Smooth muscle cell of the brain vasculature (primary cell): ENCODE measurements at regions not wholly inside any gene's neighbourhood (a gene's known extent, or its start where the extent isn't known, plus 50 kb on each side); places are given as distances from the start of the nearest gene placed in this dataset.

ENCODE experiments used
- DNase-seq: peaks from one replicate; pipeline ENCODE4 v3.0.0-alpha.2; 2012; ENCODE audit warnings: low read depth, low spot score

DNA sequence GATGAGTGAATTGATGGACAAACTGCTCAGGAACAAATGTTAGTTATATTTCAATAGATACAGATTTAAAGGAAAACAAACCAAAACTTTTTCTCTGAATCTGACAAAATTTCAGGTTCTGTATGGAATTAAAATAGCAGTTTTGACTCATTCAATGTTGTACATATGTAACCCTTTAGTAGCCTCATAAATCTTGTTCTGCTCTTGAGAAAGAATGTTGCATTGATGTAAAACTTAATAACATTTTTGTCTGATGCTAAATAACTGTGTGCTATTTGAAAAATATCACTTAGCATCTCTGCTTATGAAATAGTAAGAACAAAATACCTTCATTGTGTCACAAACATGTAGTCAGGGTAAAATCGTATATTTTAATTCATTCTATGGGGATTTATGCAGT is 168.9 kb upstream of the NOVA1 start:
- DNase-seq = no peak

DNA sequence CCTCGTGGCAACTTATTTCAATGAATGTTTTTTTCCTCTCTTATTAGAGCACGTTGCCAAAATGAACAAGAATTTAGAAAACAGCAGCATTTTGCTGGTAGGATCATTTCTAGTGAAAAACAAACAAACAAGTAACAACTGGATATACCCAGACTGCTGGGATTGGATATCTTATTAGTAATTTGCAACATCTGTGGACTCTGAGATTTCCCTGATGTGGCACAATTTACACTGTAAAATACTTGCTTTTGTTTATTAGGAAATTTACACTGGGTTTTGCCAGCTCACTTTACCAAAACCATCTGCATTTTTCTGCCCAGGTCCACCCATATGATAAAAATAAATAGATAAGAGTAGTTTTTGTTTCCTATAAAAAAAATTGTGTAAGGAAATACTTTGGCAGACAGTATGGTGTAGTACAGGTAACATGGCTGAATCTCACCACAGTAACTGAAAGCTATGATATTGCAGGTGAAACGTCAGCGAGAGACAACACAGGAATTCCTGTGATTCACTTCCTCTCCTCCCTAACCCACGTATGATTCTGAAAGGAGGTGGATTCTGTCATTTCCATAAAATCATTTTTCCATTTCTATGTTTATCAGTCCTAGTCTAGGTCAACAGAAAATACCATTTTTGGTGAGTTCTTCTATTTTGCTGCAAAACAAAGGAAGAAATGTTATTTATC is 176.2 kb upstream of the NOVA1 start:
- DNase-seq = no peak

- DNase-seq = no peak
Measured at GRCh38 chr14:26775765-26776563, 178.1 kb upstream of the NOVA1 start.

- no peak for DNase-seq
Measured at GRCh38 chr14:26791117-26791806, 193.4 kb upstream of the NOVA1 start.

GRCh38 chr14:26794731-26795130 is 196.9 kb upstream of the NOVA1 start:
- no peak for DNase-seq

DNA sequence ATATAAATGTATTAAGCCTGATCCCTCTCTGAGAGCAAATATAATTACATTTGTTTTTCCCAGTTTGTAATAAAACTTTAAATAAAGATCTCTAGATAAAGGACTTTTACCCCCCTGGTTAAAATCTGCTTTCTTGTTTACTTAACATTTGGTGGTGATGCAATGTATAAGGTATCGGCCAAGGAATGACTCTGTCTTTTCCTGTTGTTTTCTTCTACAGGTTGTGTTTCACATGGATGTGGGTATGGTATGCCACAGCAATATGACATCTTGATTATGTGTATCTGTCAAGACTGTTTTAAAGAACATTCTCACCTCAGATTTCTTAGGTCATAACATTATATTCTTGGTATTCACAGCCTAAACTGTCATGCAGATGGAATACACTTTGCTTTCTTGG is 210.6 kb upstream of the NOVA1 start:
- no peak for DNase-seq

DNA sequence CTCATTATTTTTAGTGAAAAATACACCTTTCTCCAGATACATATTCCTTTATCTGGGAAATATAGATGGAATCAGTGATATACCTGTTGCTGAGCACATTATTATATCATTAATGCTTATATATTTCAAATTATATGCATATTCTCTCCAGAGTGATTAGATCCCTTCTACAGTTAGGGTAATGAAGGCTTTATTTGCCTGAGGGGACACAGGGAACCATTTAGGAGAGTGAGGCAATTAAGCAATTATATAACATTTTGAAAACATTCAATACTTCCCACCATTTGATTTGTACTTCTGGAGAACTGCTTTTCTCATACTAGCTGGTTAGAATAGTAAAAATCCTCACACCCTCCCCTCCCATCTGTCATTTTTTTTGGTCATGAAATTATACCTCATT is 212.8 kb upstream of the NOVA1 start:
- DNase-seq = no peak

DNA sequence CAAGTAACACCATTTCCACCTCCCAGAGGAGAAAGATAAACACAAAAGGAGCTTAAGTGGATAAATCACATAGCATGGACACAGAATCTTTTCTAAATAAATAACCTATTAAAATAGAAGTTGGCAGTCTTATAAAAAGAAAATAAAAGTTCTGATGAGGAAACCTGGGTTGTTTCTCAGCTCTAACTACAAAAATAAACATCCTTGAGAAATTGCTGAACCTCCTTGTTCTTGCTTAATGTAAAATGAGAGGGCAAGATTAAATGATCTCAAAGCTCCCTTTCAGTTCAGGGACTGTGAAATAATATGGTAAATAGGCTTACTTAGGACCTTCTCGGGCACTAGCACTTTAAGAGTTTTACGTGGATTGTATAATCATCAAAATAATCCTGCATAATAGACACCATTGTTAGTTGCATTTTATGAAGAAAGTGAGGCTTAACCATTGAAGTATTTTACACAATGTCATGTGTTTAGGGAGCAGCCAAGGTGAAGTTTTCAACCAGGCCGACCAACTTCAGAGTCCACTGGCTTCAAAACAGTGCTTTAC is 214.0 kb upstream of the NOVA1 start:
- no peak for DNase-seq

DNA sequence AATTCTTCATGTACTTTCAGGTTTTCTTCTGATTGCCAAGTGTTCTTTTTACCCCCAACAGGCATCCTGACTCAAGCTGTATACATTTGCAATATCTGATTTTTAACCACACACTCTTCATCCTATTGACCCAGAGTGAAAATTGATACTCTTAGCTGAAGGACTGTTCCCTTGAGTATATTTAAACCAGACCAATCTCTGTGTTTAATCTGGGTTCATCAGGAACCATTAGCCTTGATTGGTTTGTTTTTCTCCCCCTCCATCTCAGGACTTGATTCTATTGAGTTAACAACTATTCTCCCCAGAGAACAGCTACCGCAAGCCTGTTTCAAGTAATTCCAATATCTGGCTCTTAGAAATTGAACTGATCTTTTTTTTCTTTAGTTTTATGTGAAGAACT is 222.3 kb upstream of the NOVA1 start:
- DNase-seq = no peak

- no peak for DNase-seq
Measured at GRCh38 chr14:26820572-26820971, 222.7 kb upstream of the NOVA1 start.

- no peak for DNase-seq
Measured at GRCh38 chr14:26828741-26829140, 230.9 kb upstream of the NOVA1 start.

DNA sequence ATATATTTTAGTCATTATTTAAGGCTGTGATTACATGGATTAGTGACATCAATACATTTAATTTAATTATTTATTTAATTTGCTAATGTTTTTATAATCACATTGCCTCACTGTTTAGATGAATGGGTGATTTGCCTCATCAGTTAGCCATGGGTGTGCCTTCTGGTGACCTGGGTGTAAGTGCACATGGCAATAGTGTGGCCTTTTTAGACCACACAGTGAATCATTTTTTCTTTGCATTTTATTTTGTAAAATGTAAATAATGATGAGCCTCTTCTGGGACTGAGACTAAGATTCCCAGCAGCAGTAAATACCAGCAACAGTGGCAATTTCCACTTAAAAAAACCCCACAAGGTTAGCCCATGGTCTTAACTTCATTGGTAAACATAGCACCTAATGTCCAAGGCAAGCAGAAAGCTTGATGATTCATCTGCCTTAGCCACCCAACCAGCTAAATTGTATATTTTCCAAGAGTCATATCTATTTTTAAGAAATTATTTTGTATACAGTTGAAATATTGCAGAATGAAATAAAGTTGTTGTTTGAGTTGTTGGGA is 235.9 kb upstream of the NOVA1 start:
- DNase-seq = no peak

DNA sequence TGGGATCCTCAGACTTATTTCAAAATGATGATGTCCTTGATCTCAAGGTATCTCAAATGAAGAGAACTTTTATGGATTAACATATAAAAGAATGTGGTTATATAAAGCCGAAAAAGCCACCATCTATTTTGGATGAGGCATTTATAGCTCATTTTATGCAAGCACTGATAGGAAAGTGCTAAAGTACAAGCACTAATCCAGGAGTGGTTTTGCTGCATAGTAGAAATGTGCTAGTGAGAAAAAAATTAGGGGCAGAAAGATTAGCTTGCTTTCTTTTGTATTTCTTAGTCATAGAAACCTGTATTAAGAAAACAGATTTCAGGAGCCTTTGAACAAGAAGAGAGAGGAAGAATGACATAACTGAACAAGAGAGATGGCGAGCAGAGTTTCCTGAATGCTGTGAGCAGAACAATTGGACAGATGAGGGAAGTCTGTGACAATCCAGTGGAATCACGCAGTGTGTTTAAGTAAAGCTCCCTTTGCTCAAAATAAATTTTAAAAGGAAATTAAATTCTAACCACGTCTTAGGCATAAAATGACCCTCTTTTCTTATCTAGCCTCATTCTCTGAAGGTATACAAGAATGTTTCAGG is 238.2 kb upstream of the NOVA1 start:
- DNase-seq = no peak

DNA sequence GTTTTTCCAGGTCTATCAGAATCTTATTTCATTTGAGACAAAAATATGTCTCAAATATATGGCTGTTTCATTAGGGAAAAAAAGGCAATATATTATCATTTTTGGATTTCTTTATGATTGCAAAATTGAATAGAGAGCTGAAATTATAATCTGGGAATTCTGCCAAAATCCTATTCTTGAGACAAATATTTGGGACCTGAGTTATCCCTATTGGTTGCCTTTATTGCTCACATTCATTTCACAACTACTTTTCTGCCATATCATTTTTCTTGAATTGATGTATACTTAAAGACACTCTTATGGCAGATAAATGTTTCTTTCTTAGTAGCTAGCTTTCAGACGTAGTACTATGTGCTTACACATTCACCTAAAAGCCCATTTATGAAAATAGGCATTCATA is 241.6 kb upstream of the NOVA1 start:
- no peak for DNase-seq

DNA sequence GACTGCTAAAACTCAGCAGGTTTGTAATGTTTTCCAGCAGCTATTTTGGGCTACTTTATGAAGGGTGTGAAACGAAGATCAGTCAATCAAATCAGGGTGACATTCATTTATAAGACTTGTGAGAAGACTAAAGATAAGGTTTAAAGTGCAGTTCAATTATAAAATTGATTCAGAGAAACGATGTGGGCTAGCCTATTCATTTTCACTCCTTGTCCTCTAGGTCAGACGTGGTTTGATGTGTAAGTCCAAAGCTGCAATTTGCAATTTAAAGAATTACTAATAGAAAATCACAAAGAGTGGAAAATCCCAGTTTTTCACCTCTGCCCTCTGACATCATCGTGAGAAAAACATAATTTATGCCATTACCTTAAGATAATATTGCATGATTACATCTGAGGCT is 243.5 kb upstream of the NOVA1 start:
- DNase-seq = no peak

GRCh38 chr14:26841920-26842741 is 244.3 kb upstream of the NOVA1 start:
- peak; percentile 73 for DNase-seq

DNA sequence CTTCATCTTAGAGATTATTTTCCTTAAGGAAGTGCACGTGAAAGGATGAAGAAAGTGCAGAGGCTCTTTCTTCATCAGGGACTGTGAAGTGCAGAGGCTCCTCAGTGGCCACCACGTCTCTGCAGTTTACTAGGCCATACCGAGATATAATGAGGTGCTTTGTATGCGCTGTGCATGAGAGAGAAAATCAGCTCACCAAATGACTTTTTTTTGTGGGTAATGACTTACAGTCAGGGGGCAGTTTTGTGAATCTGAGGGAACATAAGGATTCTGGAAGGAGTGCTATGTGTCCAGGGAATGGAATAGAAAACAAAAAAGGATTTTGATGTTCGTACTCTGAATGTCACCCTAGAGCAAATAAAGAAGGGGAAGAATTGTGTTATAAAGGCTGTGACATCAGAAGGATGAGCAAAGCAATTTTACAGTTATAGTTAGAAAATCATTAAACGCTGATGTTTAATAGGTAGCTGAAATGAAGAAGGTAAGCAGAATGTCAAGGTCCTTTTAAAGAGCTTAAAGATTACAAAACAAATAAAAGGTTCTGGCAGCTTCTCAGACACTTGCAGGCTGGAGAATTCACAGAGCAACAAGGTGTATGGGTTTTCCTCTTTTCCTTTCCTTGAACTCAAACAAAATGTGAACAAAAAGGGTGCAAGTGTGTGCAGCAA is 247.5 kb upstream of the NOVA1 start:
- no peak for DNase-seq

DNA sequence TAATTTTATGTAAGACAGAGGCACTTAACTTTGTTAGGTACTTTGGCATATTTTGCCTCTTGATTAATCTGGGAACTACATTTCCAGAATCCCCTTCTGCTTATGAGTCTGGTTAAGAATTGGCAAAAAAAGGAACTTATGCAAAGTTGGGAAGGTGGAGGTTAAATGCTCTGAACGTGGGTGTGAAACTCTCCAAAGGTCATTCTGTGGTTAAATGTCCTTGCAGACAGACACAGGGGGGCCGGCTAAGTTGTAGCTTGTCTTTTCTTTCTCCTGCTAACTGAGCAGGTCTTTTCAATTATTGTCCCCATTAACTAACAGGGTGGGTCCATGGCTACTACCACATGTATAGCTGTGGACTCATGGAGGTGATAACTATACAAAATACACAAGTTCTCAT is 248.6 kb upstream of the NOVA1 start:
- peak; percentile 29 for DNase-seq

- DNase-seq = no peak
Measured at GRCh38 chr14:26849514-26849913, 251.7 kb upstream of the NOVA1 start.

GRCh38 chr14:26851793-26852192 is 254.0 kb upstream of the NOVA1 start:
- DNase-seq = no peak
